Mesenchymal stem cell (in vitro differentiated cells and primary cell): ENCODE measurements at regions not wholly inside any gene's neighbourhood (a gene's known extent, or its start where the extent isn't known, plus 50 kb on each side); places are given as distances from the start of the nearest gene placed in this dataset.
A peak's percentile ranks its signal among the peaks of the same experiment; 100 is the strongest.

ENCODE experiments used
- DNase-seq: peaks from one replicate; pipeline ENCODE4 v3.0.0-alpha.2; 2013
- H2AFZ ChIP-seq: one replicate; pipeline ENCODE4 v1.6.1; 2013; ENCODE audit warnings: low read depth, mild to moderate bottlenecking, control low read depth, inconsistent platforms, low read length, moderate library complexity
- H2AK5ac ChIP-seq: 2 replicates; pipeline ENCODE4 v1.6.1; 2013; ENCODE audit warnings: low read length, moderate library complexity, mild to moderate bottlenecking, inconsistent platforms; ENCODE audit not compliant: severe bottlenecking
- H2BK120ac ChIP-seq: one replicate; pipeline ENCODE4 v1.6.1; 2013; ENCODE audit warnings: low read depth, mild to moderate bottlenecking, inconsistent platforms, low read length, moderate library complexity
- H2BK12ac ChIP-seq, 2 experiments: one replicate each; pipeline ENCODE4 v1.6.1; 2013; ENCODE audit warnings: inconsistent platforms in 2 of 2, low read length in 2 of 2, mild to moderate bottlenecking in 2 of 2, moderate library complexity in 2 of 2, control low read depth in 1 of 2
- H2BK15ac ChIP-seq: one replicate; pipeline ENCODE4 v1.6.1; 2013; ENCODE audit warnings: mild to moderate bottlenecking, low read depth, inconsistent platforms; ENCODE audit not compliant: poor library complexity, severe bottlenecking
- H2BK5ac ChIP-seq: 2 replicates; pipeline ENCODE4 v1.6.1; 2013; ENCODE audit warnings: low read depth, mild to moderate bottlenecking, low read length, control low read depth, inconsistent platforms; ENCODE audit not compliant: poor library complexity, severe bottlenecking
- H3K14ac ChIP-seq, 2 experiments: one replicate each; pipeline ENCODE4 v1.6.1; 2013; ENCODE audit warnings: inconsistent platforms in 2 of 2, low read length in 2 of 2, control low read depth in 1 of 2, mild to moderate bottlenecking in 1 of 2, moderate library complexity in 1 of 2
- H3K18ac ChIP-seq, 2 experiments: one replicate each; pipeline ENCODE4 v1.6.1; 2013; ENCODE audit warnings: inconsistent platforms in 2 of 2, low read length in 2 of 2, control low read depth in 1 of 2, low read depth in 1 of 2, mild to moderate bottlenecking in 1 of 2
- H3K23ac ChIP-seq, 2 experiments: one replicate each; pipeline ENCODE4 v1.6.1; 2013; ENCODE audit warnings: inconsistent platforms in 2 of 2, low read length in 2 of 2, mild to moderate bottlenecking in 2 of 2, moderate library complexity in 2 of 2, control low read depth in 1 of 2
- H3K27ac ChIP-seq: 2 replicates; pipeline ENCODE4 v1.5.1; 2013; ENCODE audit warnings: mild to moderate bottlenecking, moderate library complexity, low read length, control low read depth, inconsistent platforms; ENCODE audit not compliant: poor library complexity, severe bottlenecking
- H3K27me3 ChIP-seq, 2 experiments: 2 replicates each; pipeline versions ENCODE4 v1.6.1 to v1.7.0; 2013; ENCODE audit warnings: low read length in 2 of 2, mild to moderate bottlenecking in 2 of 2, moderate library complexity in 2 of 2, control low read depth in 1 of 2, inconsistent platforms in 1 of 2; ENCODE audit not compliant: control insufficient read depth in 1 of 2, insufficient read depth in 1 of 2
- H3K36me3 ChIP-seq, 2 experiments: 2 replicates each; pipeline versions ENCODE4 v1.6.1 to v1.7.0; 2013; ENCODE audit warnings: low read length in 2 of 2, control low read depth in 1 of 2, inconsistent platforms in 1 of 2, low read depth in 1 of 2, mild to moderate bottlenecking in 1 of 2; ENCODE audit not compliant: insufficient read depth in 2 of 2, control insufficient read depth in 1 of 2
- H3K4ac ChIP-seq, 2 experiments: one replicate each; pipeline ENCODE4 v1.6.1; 2013; ENCODE audit warnings: inconsistent platforms in 2 of 2, low read length in 2 of 2, mild to moderate bottlenecking in 2 of 2, moderate library complexity in 2 of 2, control low read depth in 1 of 2, low read depth in 1 of 2
- H3K4me1 ChIP-seq: 2 replicates; pipeline ENCODE4 v1.6.1; 2013; ENCODE audit warnings: low read depth, low read length, control low read depth; ENCODE audit not compliant: control insufficient read depth, insufficient read depth
- H3K4me2 ChIP-seq: 2 replicates; pipeline ENCODE4 v1.6.1; 2013; ENCODE audit warnings: low read length, mild to moderate bottlenecking, inconsistent platforms; ENCODE audit not compliant: poor library complexity, severe bottlenecking
- H3K4me3 ChIP-seq, 2 experiments: 2 replicates each; pipeline versions ENCODE4 v1.5.1 to v1.7.0; 2013; ENCODE audit warnings: low read length in 2 of 2, mild to moderate bottlenecking in 2 of 2, control low read depth in 1 of 2, low read depth in 1 of 2; ENCODE audit not compliant: insufficient read depth in 1 of 2
- H3K79me1 ChIP-seq: replicated peaks from 2 replicates; pipeline ENCODE4 v1.6.1; 2013; ENCODE audit warnings: mild to moderate bottlenecking, control low read depth, low read length, inconsistent platforms; ENCODE audit not compliant: poor library complexity, severe bottlenecking
- H3K9ac ChIP-seq: 2 replicates; pipeline ENCODE4 v1.7.0; 2013; ENCODE audit warnings: mild to moderate bottlenecking, low read length, moderate library complexity
- H3K9me3 ChIP-seq: 2 replicates; pipeline ENCODE4 v1.7.0; 2013; ENCODE audit warnings: mild to moderate bottlenecking, low read length; ENCODE audit not compliant: control insufficient read depth
- H4K8ac ChIP-seq: one replicate; pipeline ENCODE4 v1.6.1; 2013; ENCODE audit warnings: inconsistent platforms, mild to moderate bottlenecking, low read length, moderate library complexity
- H4K91ac ChIP-seq: one replicate; pipeline ENCODE4 v1.6.1; 2013; ENCODE audit warnings: mild to moderate bottlenecking, low read length, inconsistent platforms
- WGBS: methylation state at CpG from one replicate; pipeline ENCODE4 v1.1.7; 2013; ENCODE audit warnings: mixed read lengths; 5-methylcytosine and 5-hydroxymethylcytosine counted together

- no peak overlapping the region for H3K4me2 ChIP-seq
- H2AFZ ChIP-seq = no peak overlapping the region
- DNase-seq = no peak
- peak overlapping the region; percentile 47 to 74 for H3K18ac ChIP-seq
- H4K91ac ChIP-seq = peak overlapping the region; percentile 23
- H3K23ac ChIP-seq = no peak overlapping the region
- no peaks in the 10 kb centered on the region for H3K4me1 ChIP-seq
- H3K4me3 ChIP-seq = no peak overlapping the region
- H2BK15ac ChIP-seq = peak overlapping the region; percentile 2
- H4K8ac ChIP-seq = peak overlapping the region; percentile 9
- peak overlapping the region in 1 of 2 experiments; percentile 41 for H3K4ac ChIP-seq
- H3K9me3 ChIP-seq = no peaks in the 10 kb centered on the region
- no peaks in the 10 kb centered on the region for H3K36me3 ChIP-seq
- no peak overlapping the region for H2BK5ac ChIP-seq
- peak overlapping the region; percentile 43 to 73 for H2BK12ac ChIP-seq
- H3K27ac ChIP-seq = no peak overlapping the region
- H3K14ac ChIP-seq = peak overlapping the region in 1 of 2 experiments; percentile 6
- H3K9ac ChIP-seq = no peak overlapping the region
- 82% methylated on average over 23 of the region's 23 CpGs for WGBS
- H2BK120ac ChIP-seq = peak overlapping the region; percentile 52
- H2AK5ac ChIP-seq = no peak overlapping the region
- peaks cover 3 to 11% of the 10 kb centered on the region in 2 experiments for H3K27me3 ChIP-seq
- no peaks in the 10 kb centered on the region for H3K79me1 ChIP-seq
Observed at GRCh38 chr6:167667204-167668018, 159.3 kb upstream of the AFDN start.

GRCh38 chr6:167668019-167668753 is 158.5 kb upstream of the AFDN start:
- no peak overlapping the region for H3K27ac ChIP-seq
- no peak overlapping the region for H4K8ac ChIP-seq
- peak overlapping the region; percentile 24 to 41 for H3K4ac ChIP-seq
- 21% methylated on average over 22 of the region's 26 CpGs for WGBS
- H2AK5ac ChIP-seq = no peak overlapping the region
- peak overlapping the region in 1 of 2 experiments; percentile 15 for H2BK12ac ChIP-seq
- no peaks in the 10 kb centered on the region for H3K79me1 ChIP-seq
- H3K9ac ChIP-seq = no peak overlapping the region
- no peaks in the 10 kb centered on the region for H3K36me3 ChIP-seq
- H3K18ac ChIP-seq = peak overlapping the region; percentile 37 to 47
- peaks cover 3 to 11% of the 10 kb centered on the region in 2 experiments for H3K27me3 ChIP-seq
- no peak overlapping the region for H2BK5ac ChIP-seq
- H3K23ac ChIP-seq = no peak overlapping the region
- H4K91ac ChIP-seq = no peak overlapping the region
- no peak overlapping the region for H3K4me2 ChIP-seq
- no peak overlapping the region for H3K14ac ChIP-seq
- H2BK120ac ChIP-seq = no peak overlapping the region
- no peaks in the 10 kb centered on the region for H3K4me1 ChIP-seq
- no peak overlapping the region for H2BK15ac ChIP-seq
- no peaks in the 10 kb centered on the region for H3K9me3 ChIP-seq
- peak; percentile 45 for DNase-seq
- H2AFZ ChIP-seq = no peak overlapping the region
- H3K4me3 ChIP-seq = no peak overlapping the region

- Histone ChIP-seq H3K27me3 (peaks cover 1 to 11% of the 10 kb centered on the region in 2 experiments), H3K4ac (peak overlapping the region; percentile 44 to 59), H4K8ac (peak overlapping the region; percentile 47), H3K14ac (peak overlapping the region in 1 of 2 experiments; percentile 74), H3K27ac (no peak overlapping the region), H2BK12ac (peak overlapping the region; percentile 18 to 88), H2BK120ac (no peak overlapping the region), H2BK5ac (no peak overlapping the region), H3K4me3 (no peak overlapping the region), H3K4me2 (no peak overlapping the region), H4K91ac (peak overlapping the region; percentile 80), H2AK5ac (no peak overlapping the region), H3K18ac (peak overlapping the region; percentile 64 to 89), H3K36me3 (no peaks in the 10 kb centered on the region), H2BK15ac (no peak overlapping the region), H3K9ac (no peak overlapping the region), H3K23ac (no peak overlapping the region), H2AFZ (no peak overlapping the region), H3K9me3 (no peaks in the 10 kb centered on the region), H3K79me1 (no peaks in the 10 kb centered on the region), H3K4me1 (no peaks in the 10 kb centered on the region)
- DNase-seq = no peak
- WGBS = 92% methylated on average over 21 of the region's 21 CpGs
Observed at GRCh38 chr6:167668754-167669552, 157.8 kb upstream of the AFDN start.
